NCI-H2081 (cell line): ENCODE measurements at regions not wholly inside any gene's neighbourhood (a gene's known extent, or its start where the extent isn't known, plus 50 kb on each side); places are given as distances from the start of the nearest gene placed in this dataset.
A peak's percentile ranks its signal among the peaks of the same experiment; 100 is the strongest.

Experiments
- DNase-seq, 2 experiments: peaks; one replicate each; lab custom pipeline; 2025; lab: John Stamatoyannopoulos, UW

DNA sequence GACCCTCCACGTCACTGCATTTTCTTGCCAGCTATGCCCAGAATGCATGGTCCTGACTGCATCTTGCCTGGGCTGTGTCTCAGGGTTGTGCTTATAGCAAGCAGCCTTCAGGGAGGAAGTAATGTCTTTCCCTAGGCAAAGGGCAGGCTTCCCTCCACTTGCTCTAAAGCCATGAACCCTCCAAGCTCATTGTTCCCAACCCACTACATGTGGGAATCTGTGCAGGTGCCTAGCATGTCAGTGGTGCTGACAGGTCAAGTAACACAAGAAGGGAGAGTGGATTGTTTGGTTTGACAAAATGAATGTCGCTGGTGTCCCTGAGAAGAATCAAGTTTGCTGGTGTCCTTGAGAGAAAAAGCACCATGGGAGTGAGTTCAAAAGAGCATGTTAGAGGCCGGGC is 53.9 kb upstream of the UCN3 start:
- DNase-seq, result no peak

DNA sequence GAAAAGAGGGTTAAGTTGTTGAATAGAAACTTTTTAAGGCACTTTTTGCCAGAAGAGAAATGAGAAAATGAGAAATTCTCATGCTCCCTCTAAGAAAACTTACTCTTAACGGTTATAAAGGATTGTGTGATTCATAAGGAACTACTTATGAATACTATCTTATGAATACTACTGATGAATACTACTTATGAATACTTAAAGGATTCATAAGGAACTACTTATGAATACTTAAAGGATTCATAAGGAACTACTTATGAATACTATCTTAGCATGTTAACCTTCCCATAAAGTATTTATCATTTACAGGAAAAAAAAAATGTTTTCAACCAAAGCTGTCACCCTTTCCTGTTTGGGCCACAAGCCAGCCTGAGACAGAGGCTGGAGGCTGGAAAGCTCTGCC is 53.1 kb upstream of the UCN3 start:
- no peak for DNase-seq

- peak; percentile 12 to 88 for DNase-seq
Measured at GRCh38 chr10:5314840-5315239, 49.9 kb upstream of the UCN3 start.
